ENCODE measurements at regions not wholly inside any gene's neighbourhood (a gene's known extent, or its start where the extent isn't known, plus 50 kb on each side); places are given as distances from the start of the nearest gene placed in this dataset.

- peaks cover 2% of the 10 kb centered on the region for H3K4me1 Mint-ChIP-seq (ENCODE audit: unreplicated experiment)
- TF ChIP-seq CTCF (IDR thresholded peaks at IDR 0.05): no peak
- peaks cover 11% of the 10 kb centered on the region for H3K27me3 Mint-ChIP-seq (ENCODE audit: unreplicated experiment)
- DNase-seq (ENCODE audit: extremely low spot score, unreplicated experiment): no peak
- H3K9me3 Mint-ChIP-seq (ENCODE audit: unreplicated experiment): no peaks in the 10 kb centered on the region
- no peak overlapping the region for H3K27ac Mint-ChIP-seq (ENCODE audit: unreplicated experiment)
- no peak overlapping the region for H3K4me3 Mint-ChIP-seq (ENCODE audit: unreplicated experiment)
- H3K36me3 Mint-ChIP-seq (ENCODE audit: unreplicated experiment): no peaks in the 10 kb centered on the region
Observed at GRCh38 chr6:168385037-168385759, 55.8 kb upstream of the SMOC2 start.

- Mint-ChIP-seq H3K27me3 (ENCODE audit: unreplicated experiment) (peaks cover 14% of the 10 kb centered on the region), H3K9me3 (ENCODE audit: unreplicated experiment) (no peaks in the 10 kb centered on the region), H3K4me3 (ENCODE audit: unreplicated experiment) (no peak overlapping the region), H3K27ac (ENCODE audit: unreplicated experiment) (no peak overlapping the region), H3K36me3 (ENCODE audit: unreplicated experiment) (no peaks in the 10 kb centered on the region), H3K4me1 (ENCODE audit: unreplicated experiment) (peaks cover 2% of the 10 kb centered on the region)
- DNase-seq (ENCODE audit: extremely low spot score, unreplicated experiment): no peak
- no peak for TF ChIP-seq CTCF (IDR thresholded peaks at IDR 0.05)
Observed at GRCh38 chr6:168385858-168386735, 54.9 kb upstream of the SMOC2 start.

GRCh38 chr6:168386973-168387372 lies 54.0 kb upstream of the SMOC2 start:
- H3K4me1 Mint-ChIP-seq (ENCODE audit: unreplicated experiment): peaks cover 2% of the 10 kb centered on the region
- H3K27ac Mint-ChIP-seq (ENCODE audit: unreplicated experiment): no peak overlapping the region
- no peaks in the 10 kb centered on the region for H3K9me3 Mint-ChIP-seq (ENCODE audit: unreplicated experiment)
- H3K36me3 Mint-ChIP-seq (ENCODE audit: unreplicated experiment): no peaks in the 10 kb centered on the region
- no peak for TF ChIP-seq CTCF (IDR thresholded peaks at IDR 0.05)
- H3K4me3 Mint-ChIP-seq (ENCODE audit: unreplicated experiment): no peak overlapping the region
- DNase-seq (ENCODE audit: extremely low spot score, unreplicated experiment): no peak
- peaks cover 14% of the 10 kb centered on the region for H3K27me3 Mint-ChIP-seq (ENCODE audit: unreplicated experiment)

GRCh38 chr6:168387426-168387825 lies 53.6 kb upstream of the SMOC2 start:
- H3K4me1 Mint-ChIP-seq (ENCODE audit: unreplicated experiment): peaks cover 2% of the 10 kb centered on the region
- H3K4me3 Mint-ChIP-seq (ENCODE audit: unreplicated experiment): no peak overlapping the region
- no peak for TF ChIP-seq CTCF (IDR thresholded peaks at IDR 0.05)
- DNase-seq (ENCODE audit: extremely low spot score, unreplicated experiment): no peak
- H3K27ac Mint-ChIP-seq (ENCODE audit: unreplicated experiment): no peak overlapping the region
- H3K9me3 Mint-ChIP-seq (ENCODE audit: unreplicated experiment): no peaks in the 10 kb centered on the region
- no peaks in the 10 kb centered on the region for H3K36me3 Mint-ChIP-seq (ENCODE audit: unreplicated experiment)
- H3K27me3 Mint-ChIP-seq (ENCODE audit: unreplicated experiment): peaks cover 14% of the 10 kb centered on the region

- no peak for DNase-seq (ENCODE audit: extremely low spot score, unreplicated experiment)
- Mint-ChIP-seq H3K36me3 (ENCODE audit: unreplicated experiment) (no peaks in the 10 kb centered on the region), H3K9me3 (ENCODE audit: unreplicated experiment) (no peaks in the 10 kb centered on the region), H3K27ac (ENCODE audit: unreplicated experiment) (no peak overlapping the region), H3K27me3 (ENCODE audit: unreplicated experiment) (peaks cover 14% of the 10 kb centered on the region), H3K4me3 (ENCODE audit: unreplicated experiment) (no peak overlapping the region), H3K4me1 (ENCODE audit: unreplicated experiment) (peaks cover 2% of the 10 kb centered on the region)
- TF ChIP-seq CTCF (IDR thresholded peaks at IDR 0.05): no peak
Observed at GRCh38 chr6:168387911-168388310, 53.1 kb upstream of the SMOC2 start.
